HCT116 (cell line): ENCODE measurements at regions not wholly inside any gene's neighbourhood (a gene's known extent, or its start where the extent isn't known, plus 50 kb on each side); places are given as distances from the start of the nearest gene placed in this dataset.

Source experiments
- CBX3 ChIP-seq: IDR thresholded peaks from 2 replicates; pipeline ENCODE4 v1.6.1; 2012; ENCODE audit warnings: low read depth
- EGR1 ChIP-seq: IDR thresholded peaks from 2 replicates; pipeline ENCODE4 v1.6.1; 2012; ENCODE audit warnings: low read depth
- JUND ChIP-seq: IDR thresholded peaks from 2 replicates; pipeline ENCODE4 v1.6.1; 2012
- POLR2AphosphoS5 ChIP-seq: IDR thresholded peaks from 2 replicates; pipeline ENCODE4 v1.6.1; 2011; ENCODE audit warnings: mild to moderate bottlenecking, low read depth, low read length, moderate library complexity
- RAD21 ChIP-seq: IDR thresholded peaks from 2 replicates; pipeline ENCODE4 v1.6.1; 2012; ENCODE audit warnings: low read depth, mild to moderate bottlenecking
- SP1 ChIP-seq: IDR thresholded peaks from 2 replicates; pipeline ENCODE4 v1.6.1; 2012; ENCODE audit warnings: low read depth
- YY1 ChIP-seq: IDR thresholded peaks from 2 replicates; pipeline ENCODE4 v1.6.1; 2011; ENCODE audit warnings: low read length, low read depth, moderate library complexity, mild to moderate bottlenecking; ENCODE audit not compliant: insufficient replicate concordance; ENCODE audit errors: extremely low read depth
- ZFX ChIP-seq: fragments of 450-650 bp; IDR thresholded peaks from 2 replicates; pipeline ENCODE4 v1.6.1; 2017
- TF ChIP-seq, protein P1 (sequence below), 3 experiments: fragments of 200-600 bp in 1 of 3; sonication (generic) in 1 of 3; IDR thresholded peaks in 2 of 3; conservative IDR thresholded peaks in 1 of 3; 2 replicates each; pipeline ENCODE4 v1.5.1; 2012 to 2017; ENCODE audit warnings: low read depth in 2 of 3, low read length in 2 of 3, antibody characterized with exemption in 1 of 3, borderline replicate concordance in 1 of 3, control low read depth in 1 of 3, mild to moderate bottlenecking in 1 of 3, mixed read lengths in 1 of 3, mixed run types in 1 of 3, moderate library complexity in 1 of 3; ENCODE audit not compliant: insufficient read depth in 1 of 3
- TF ChIP-seq, protein P2 (sequence below): IDR thresholded peaks from 2 replicates; pipeline ENCODE4 v1.6.1; 2012

DNA sequence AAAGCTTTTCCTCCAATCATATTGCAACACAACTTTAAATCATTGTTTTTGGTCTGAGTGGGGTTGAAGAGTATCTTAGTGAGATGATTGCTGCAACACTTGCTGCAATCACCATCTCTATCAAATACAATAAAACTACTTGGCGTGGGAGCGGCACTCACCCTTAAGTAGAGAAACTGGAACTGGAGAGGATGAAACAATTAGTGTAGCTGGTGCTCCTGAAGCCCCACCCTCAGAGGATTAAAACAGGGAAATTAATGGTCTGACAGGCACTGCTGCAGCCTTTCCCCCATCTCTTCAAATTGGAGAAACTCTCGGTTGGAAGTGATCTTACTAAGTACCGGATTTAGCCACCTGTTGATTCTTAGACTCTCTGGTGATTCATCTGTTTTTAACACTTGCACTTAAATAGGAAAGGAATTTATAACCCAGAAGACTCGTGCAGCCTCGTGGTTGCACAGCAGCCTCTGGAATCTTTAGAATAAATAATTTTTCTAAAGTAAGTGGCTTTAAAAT, 80.5 kb upstream of the KIF26B start:
- TF ChIP-seq ZFX: no peak
- TF ChIP-seq, protein P1, sequence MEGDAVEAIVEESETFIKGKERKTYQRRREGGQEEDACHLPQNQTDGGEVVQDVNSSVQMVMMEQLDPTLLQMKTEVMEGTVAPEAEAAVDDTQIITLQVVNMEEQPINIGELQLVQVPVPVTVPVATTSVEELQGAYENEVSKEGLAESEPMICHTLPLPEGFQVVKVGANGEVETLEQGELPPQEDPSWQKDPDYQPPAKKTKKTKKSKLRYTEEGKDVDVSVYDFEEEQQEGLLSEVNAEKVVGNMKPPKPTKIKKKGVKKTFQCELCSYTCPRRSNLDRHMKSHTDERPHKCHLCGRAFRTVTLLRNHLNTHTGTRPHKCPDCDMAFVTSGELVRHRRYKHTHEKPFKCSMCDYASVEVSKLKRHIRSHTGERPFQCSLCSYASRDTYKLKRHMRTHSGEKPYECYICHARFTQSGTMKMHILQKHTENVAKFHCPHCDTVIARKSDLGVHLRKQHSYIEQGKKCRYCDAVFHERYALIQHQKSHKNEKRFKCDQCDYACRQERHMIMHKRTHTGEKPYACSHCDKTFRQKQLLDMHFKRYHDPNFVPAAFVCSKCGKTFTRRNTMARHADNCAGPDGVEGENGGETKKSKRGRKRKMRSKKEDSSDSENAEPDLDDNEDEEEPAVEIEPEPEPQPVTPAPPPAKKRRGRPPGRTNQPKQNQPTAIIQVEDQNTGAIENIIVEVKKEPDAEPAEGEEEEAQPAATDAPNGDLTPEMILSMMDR (IDR thresholded peaks at IDR 0.05 in 2 of 3, conservative IDR thresholded peaks at IDR 0.05 in 1 of 3; ENCODE audit: borderline replicate concordance in 1 of 3, insufficient read depth in 1 of 3, low read depth in 2 of 3, low read length in 2 of 3): no peak
- TF ChIP-seq POLR2AphosphoS5: no peak
- TF ChIP-seq, protein P2, sequence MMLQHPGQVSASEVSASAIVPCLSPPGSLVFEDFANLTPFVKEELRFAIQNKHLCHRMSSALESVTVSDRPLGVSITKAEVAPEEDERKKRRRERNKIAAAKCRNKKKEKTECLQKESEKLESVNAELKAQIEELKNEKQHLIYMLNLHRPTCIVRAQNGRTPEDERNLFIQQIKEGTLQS: no peak
- TF ChIP-seq YY1: no peak
- TF ChIP-seq JUND: no peak
- TF ChIP-seq SP1: no peak
- no peak for TF ChIP-seq CBX3
- no peak for TF ChIP-seq RAD21
- TF ChIP-seq EGR1: no peak
